ENCODE measurements at regions not wholly inside any gene's neighbourhood (a gene's known extent, or its start where the extent isn't known, plus 50 kb on each side); places are given as distances from the start of the nearest gene placed in this dataset.

DNA sequence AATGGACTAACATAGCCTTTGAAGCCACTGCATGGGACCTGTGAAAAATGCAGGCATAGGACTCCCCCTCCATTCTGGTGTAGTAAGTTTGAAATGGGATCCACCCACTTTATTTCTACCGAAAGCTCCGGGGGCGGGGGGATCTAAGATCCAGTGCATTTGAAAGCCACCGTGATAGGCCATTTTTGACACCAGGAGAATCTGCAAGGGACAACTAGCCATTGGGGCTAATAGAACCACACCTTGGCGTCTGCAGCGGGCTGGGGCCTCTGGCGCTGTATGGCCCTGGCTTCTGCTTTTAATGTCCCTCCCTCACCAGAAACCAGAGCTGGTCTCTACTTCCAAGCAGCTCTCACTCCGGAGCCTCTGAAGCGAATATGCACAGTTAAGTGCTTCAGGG is 60.1 kb upstream of the GPR26 start (continued):
- TF ChIP-seq FOSL2 (IDR thresholded peaks at IDR 0.05) (no peak), FOSL2 (CRISPR knock-in tag; IDR thresholded peaks at IDR 0.05) (no peak)

DNA sequence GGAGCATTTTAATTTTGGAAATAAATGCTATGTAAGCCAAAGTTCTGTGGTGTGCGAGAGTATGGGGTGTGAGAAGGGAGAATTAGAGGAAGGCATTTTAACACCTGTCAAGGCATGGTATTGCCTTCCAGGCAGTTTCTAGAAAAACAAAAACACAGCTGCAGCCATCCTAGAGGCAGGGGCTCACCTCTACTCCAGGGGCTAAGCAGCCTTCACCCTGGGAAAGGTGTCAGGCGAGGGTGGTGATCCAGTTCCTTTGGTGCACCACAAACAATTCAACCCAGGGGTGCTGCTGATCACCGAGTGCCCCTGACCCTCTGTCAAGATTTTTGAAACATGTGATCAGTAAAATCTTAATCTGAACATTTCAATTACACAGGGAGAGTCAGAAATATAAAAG is 59.2 kb upstream of the GPR26 start:
- TF ChIP-seq RCOR1 (IDR thresholded peaks at IDR 0.05; ENCODE audit: low read depth, low read length) (no peak), RARB (CRISPR knock-in tag; IDR thresholded peaks at IDR 0.05) (no peak), MYC (IDR thresholded peaks at IDR 0.05; ENCODE audit: borderline replicate concordance, low read length) (no peak), POLR2AphosphoS2 (conservative IDR thresholded peaks at IDR 0.05; ENCODE audit: low read length) (no peak), HOXA7 (CRISPR knock-in tag; IDR thresholded peaks at IDR 0.05) (no peak), HOXB13 (CRISPR knock-in tag; IDR thresholded peaks at IDR 0.05; ENCODE audit: low read depth) (no peak), ZFP36 (IDR thresholded peaks at IDR 0.05; ENCODE audit: borderline replicate concordance, partially characterized antibody) (no peak), NR3C1 (IDR thresholded peaks at IDR 0.05) (no peak), HMGXB4 (CRISPR knock-in tag; IDR thresholded peaks at IDR 0.05; ENCODE audit: borderline replicate concordance) (no peak)
- H3K4me1 ChIP-seq: no peaks in the 10 kb centered on the region
- no peak overlapping the region for H3K4me3 ChIP-seq
- CTCF ChIA-PET: interaction anchor here (1.2 kb wide), 1 partner anchor 34 kb away, joined by 3 read pairs; no protein-coding TSS in a partner anchor
- WGBS (ENCODE audit: missing lambda C conversion rate): 3% methylated on average over 3 of the region's 3 CpGs
- FAIRE-seq (no peak), ATAC-seq (no peak), DNase-seq (ENCODE audit: low read depth in 1 of 2, low spot score in 1 of 2) (no peak)
- H3K9me3 ChIP-seq: no peaks in the 10 kb centered on the region; the same call in 2 of the 3 replicates
- H3K4me2 ChIP-seq: no peak overlapping the region
- no peak overlapping the region for H3K27ac ChIP-seq
- POLR2A ChIA-PET: no interaction called here

GRCh38 chr10:123607386-123607785 is 58.8 kb upstream of the GPR26 start:
- 4% methylated on average over 1 of the region's 1 CpG for WGBS (ENCODE audit: missing lambda C conversion rate)
- no peak for ATAC-seq
- TF ChIP-seq EHF (CRISPR knock-in tag; IDR thresholded peaks at IDR 0.05) (no peak), RFX5 (IDR thresholded peaks at IDR 0.05) (no peak), KDM5A (IDR thresholded peaks at IDR 0.05) (no peak), KDM1A (IDR thresholded peaks at IDR 0.05; ENCODE audit: low read depth) (no peak), TFCP2L1 (CRISPR knock-in tag; IDR thresholded peaks at IDR 0.05) (no peak), CHD4 (IDR thresholded peaks at IDR 0.05; ENCODE audit: borderline replicate concordance) (no peak)
- FAIRE-seq: no peak
- ChIA-PET CTCF (interaction anchor here (0.7 to 1.2 kb wide), 2 partner anchors 26 to 34 kb away, joined by 3 read pairs; no protein-coding TSS in a partner anchor), POLR2A (no interaction called here)
- Histone ChIP-seq H3K4me2 (no peak overlapping the region), H3K27ac (no peak overlapping the region), H3K4me1 (no peaks in the 10 kb centered on the region), H3K4me3 (no peak overlapping the region), H3K9me3 (no peaks in the 10 kb centered on the region; the same call in 2 of the 3 replicates)
- DNase-seq (ENCODE audit: low read depth in 1 of 2, low spot score in 1 of 2): no peak

DNA sequence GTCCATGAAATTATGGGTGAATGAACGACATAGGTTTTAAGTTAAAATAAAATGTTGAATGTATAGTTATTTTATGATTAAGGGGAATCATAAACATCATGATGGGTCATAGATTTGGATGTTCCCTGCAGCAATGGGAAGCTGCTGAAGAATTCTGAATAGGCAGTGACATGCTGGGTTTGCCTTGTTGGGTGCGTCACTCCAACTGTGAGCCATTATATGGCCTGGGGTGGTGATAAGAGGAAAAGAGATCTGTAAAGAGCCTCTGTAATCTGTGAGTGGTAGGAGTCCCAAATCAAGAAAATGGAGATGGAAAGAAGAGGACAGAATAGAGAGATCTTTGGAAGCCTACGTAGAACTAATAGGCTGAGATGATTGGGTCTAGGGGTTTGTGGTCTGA is 58.1 kb upstream of the GPR26 start:
- Histone ChIP-seq H3K4me2 (no peak overlapping the region), H3K27ac (no peak overlapping the region), H3K4me1 (no peaks in the 10 kb centered on the region), H3K4me3 (no peak overlapping the region), H3K9me3 (no peaks in the 10 kb centered on the region; the same call in 2 of the 3 replicates)
- POLR2A ChIA-PET: no interaction called here
- TF ChIP-seq EHF (CRISPR knock-in tag; IDR thresholded peaks at IDR 0.05): no peak
- TF ChIP-seq GATA3 (IDR thresholded peaks at IDR 0.05; ENCODE audit: borderline replicate concordance): no peak
- no peak for TF ChIP-seq SMC3 (IDR thresholded peaks at IDR 0.05)
- TF ChIP-seq SREBF2 (IDR thresholded peaks at IDR 0.05): no peak
- TF ChIP-seq RCOR1 (IDR thresholded peaks at IDR 0.05; ENCODE audit: low read depth, low read length): no peak
- CTCF ChIA-PET: interaction anchor here (0.7 to 1.2 kb wide), 2 partner anchors 27 to 35 kb away, joined by 3 read pairs; no protein-coding TSS in a partner anchor
- FAIRE-seq (no peak), DNase-seq (ENCODE audit: low read depth in 1 of 2, low spot score in 1 of 2) (no peak), ATAC-seq (no peak)
- WGBS (ENCODE audit: missing lambda C conversion rate): 1% methylated on average over 3 of the region's 3 CpGs
